Mesenchymal stem cell (in vitro differentiated cells and primary cell): ENCODE measurements at regions not wholly inside any gene's neighbourhood (a gene's known extent, or its start where the extent isn't known, plus 50 kb on each side); places are given as distances from the start of the nearest gene placed in this dataset.
A peak's percentile ranks its signal among the peaks of the same experiment; 100 is the strongest.

Experiments used
- DNase-seq: peaks from one replicate; pipeline ENCODE4 v3.0.0-alpha.2; 2013
- H2AFZ ChIP-seq: one replicate; pipeline ENCODE4 v1.6.1; 2013; ENCODE audit warnings: low read depth, mild to moderate bottlenecking, control low read depth, inconsistent platforms, low read length, moderate library complexity
- H2AK5ac ChIP-seq: 2 replicates; pipeline ENCODE4 v1.6.1; 2013; ENCODE audit warnings: low read length, moderate library complexity, mild to moderate bottlenecking, inconsistent platforms; ENCODE audit not compliant: severe bottlenecking
- H2BK120ac ChIP-seq: one replicate; pipeline ENCODE4 v1.6.1; 2013; ENCODE audit warnings: low read depth, mild to moderate bottlenecking, inconsistent platforms, low read length, moderate library complexity
- H2BK12ac ChIP-seq, 2 experiments: one replicate each; pipeline ENCODE4 v1.6.1; 2013; ENCODE audit warnings: inconsistent platforms in 2 of 2, low read length in 2 of 2, mild to moderate bottlenecking in 2 of 2, moderate library complexity in 2 of 2, control low read depth in 1 of 2
- H2BK15ac ChIP-seq: one replicate; pipeline ENCODE4 v1.6.1; 2013; ENCODE audit warnings: mild to moderate bottlenecking, low read depth, inconsistent platforms; ENCODE audit not compliant: poor library complexity, severe bottlenecking
- H2BK5ac ChIP-seq: 2 replicates; pipeline ENCODE4 v1.6.1; 2013; ENCODE audit warnings: low read depth, mild to moderate bottlenecking, low read length, control low read depth, inconsistent platforms; ENCODE audit not compliant: poor library complexity, severe bottlenecking
- H3K14ac ChIP-seq, 2 experiments: one replicate each; pipeline ENCODE4 v1.6.1; 2013; ENCODE audit warnings: inconsistent platforms in 2 of 2, low read length in 2 of 2, control low read depth in 1 of 2, mild to moderate bottlenecking in 1 of 2, moderate library complexity in 1 of 2
- H3K18ac ChIP-seq, 2 experiments: one replicate each; pipeline ENCODE4 v1.6.1; 2013; ENCODE audit warnings: inconsistent platforms in 2 of 2, low read length in 2 of 2, control low read depth in 1 of 2, low read depth in 1 of 2, mild to moderate bottlenecking in 1 of 2
- H3K23ac ChIP-seq, 2 experiments: one replicate each; pipeline ENCODE4 v1.6.1; 2013; ENCODE audit warnings: inconsistent platforms in 2 of 2, low read length in 2 of 2, mild to moderate bottlenecking in 2 of 2, moderate library complexity in 2 of 2, control low read depth in 1 of 2
- H3K27ac ChIP-seq: 2 replicates; pipeline ENCODE4 v1.5.1; 2013; ENCODE audit warnings: mild to moderate bottlenecking, moderate library complexity, low read length, control low read depth, inconsistent platforms; ENCODE audit not compliant: poor library complexity, severe bottlenecking
- H3K27me3 ChIP-seq, 2 experiments: 2 replicates each; pipeline versions ENCODE4 v1.6.1 to v1.7.0; 2013; ENCODE audit warnings: low read length in 2 of 2, mild to moderate bottlenecking in 2 of 2, moderate library complexity in 2 of 2, control low read depth in 1 of 2, inconsistent platforms in 1 of 2; ENCODE audit not compliant: control insufficient read depth in 1 of 2, insufficient read depth in 1 of 2
- H3K36me3 ChIP-seq, 2 experiments: 2 replicates each; pipeline versions ENCODE4 v1.6.1 to v1.7.0; 2013; ENCODE audit warnings: low read length in 2 of 2, control low read depth in 1 of 2, inconsistent platforms in 1 of 2, low read depth in 1 of 2, mild to moderate bottlenecking in 1 of 2; ENCODE audit not compliant: insufficient read depth in 2 of 2, control insufficient read depth in 1 of 2
- H3K4ac ChIP-seq, 2 experiments: one replicate each; pipeline ENCODE4 v1.6.1; 2013; ENCODE audit warnings: inconsistent platforms in 2 of 2, low read length in 2 of 2, mild to moderate bottlenecking in 2 of 2, moderate library complexity in 2 of 2, control low read depth in 1 of 2, low read depth in 1 of 2
- H3K4me1 ChIP-seq: 2 replicates; pipeline ENCODE4 v1.6.1; 2013; ENCODE audit warnings: low read depth, low read length, control low read depth; ENCODE audit not compliant: control insufficient read depth, insufficient read depth
- H3K4me2 ChIP-seq: 2 replicates; pipeline ENCODE4 v1.6.1; 2013; ENCODE audit warnings: low read length, mild to moderate bottlenecking, inconsistent platforms; ENCODE audit not compliant: poor library complexity, severe bottlenecking
- H3K4me3 ChIP-seq, 2 experiments: 2 replicates each; pipeline versions ENCODE4 v1.5.1 to v1.7.0; 2013; ENCODE audit warnings: low read length in 2 of 2, mild to moderate bottlenecking in 2 of 2, control low read depth in 1 of 2, low read depth in 1 of 2; ENCODE audit not compliant: insufficient read depth in 1 of 2
- H3K79me1 ChIP-seq: replicated peaks from 2 replicates; pipeline ENCODE4 v1.6.1; 2013; ENCODE audit warnings: mild to moderate bottlenecking, control low read depth, low read length, inconsistent platforms; ENCODE audit not compliant: poor library complexity, severe bottlenecking
- H3K9ac ChIP-seq: 2 replicates; pipeline ENCODE4 v1.7.0; 2013; ENCODE audit warnings: mild to moderate bottlenecking, low read length, moderate library complexity
- H3K9me3 ChIP-seq: 2 replicates; pipeline ENCODE4 v1.7.0; 2013; ENCODE audit warnings: mild to moderate bottlenecking, low read length; ENCODE audit not compliant: control insufficient read depth
- H4K8ac ChIP-seq: one replicate; pipeline ENCODE4 v1.6.1; 2013; ENCODE audit warnings: inconsistent platforms, mild to moderate bottlenecking, low read length, moderate library complexity
- H4K91ac ChIP-seq: one replicate; pipeline ENCODE4 v1.6.1; 2013; ENCODE audit warnings: mild to moderate bottlenecking, low read length, inconsistent platforms
- WGBS: methylation state at CpG from one replicate; pipeline ENCODE4 v1.1.7; 2013; ENCODE audit warnings: mixed read lengths; 5-methylcytosine and 5-hydroxymethylcytosine counted together

DNA sequence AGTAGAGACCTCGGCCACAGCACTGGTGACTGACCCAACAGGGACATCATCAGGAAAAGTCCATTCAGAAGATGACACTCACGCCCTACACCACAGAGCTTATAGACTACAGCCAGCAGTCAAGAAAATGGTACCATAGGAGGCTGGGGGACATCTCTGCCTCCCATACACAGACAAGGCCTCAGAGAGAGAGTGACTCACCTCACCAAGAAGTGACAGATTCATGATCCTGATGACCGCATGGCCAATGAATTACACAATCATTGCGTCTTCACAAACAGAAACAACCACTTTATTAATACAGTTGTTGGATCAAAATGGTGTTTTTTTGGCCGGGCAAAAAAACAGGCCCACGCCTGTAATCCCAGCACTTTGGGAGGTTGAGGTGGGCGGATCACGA, 260.8 kb upstream of the TSHZ3 start:
- H3K27ac ChIP-seq = no peak overlapping the region
- no peak overlapping the region for H4K8ac ChIP-seq
- no peak overlapping the region for H2BK12ac ChIP-seq
- H3K4me3 ChIP-seq = no peak overlapping the region
- no peak overlapping the region for H2BK5ac ChIP-seq
- peak; percentile 51 for DNase-seq
- H2BK15ac ChIP-seq = no peak overlapping the region
- no peaks in the 10 kb centered on the region for H3K79me1 ChIP-seq
- H2BK120ac ChIP-seq = no peak overlapping the region
- no peak overlapping the region for H4K91ac ChIP-seq
- H2AFZ ChIP-seq = no peak overlapping the region
- no peak overlapping the region for H3K4me2 ChIP-seq
- no peak overlapping the region for H2AK5ac ChIP-seq
- H3K18ac ChIP-seq = no peak overlapping the region
- no peak overlapping the region for H3K4ac ChIP-seq
- H3K9me3 ChIP-seq = no peaks in the 10 kb centered on the region
- WGBS = 86% methylated on average over 7 of the region's 8 CpGs
- H3K14ac ChIP-seq = no peak overlapping the region
- H3K23ac ChIP-seq = no peak overlapping the region
- no peak overlapping the region for H3K9ac ChIP-seq
- no peaks in the 10 kb centered on the region for H3K36me3 ChIP-seq
- H3K27me3 ChIP-seq = peaks cover 0 to 9% of the 10 kb centered on the region in 2 experiments
- no peaks in the 10 kb centered on the region for H3K4me1 ChIP-seq

- no peaks in the 10 kb centered on the region for H3K36me3 ChIP-seq
- H2BK15ac ChIP-seq = no peak overlapping the region
- H3K9ac ChIP-seq = no peak overlapping the region
- 93% methylated on average over 2 of the region's 3 CpGs for WGBS
- no peak overlapping the region for H3K14ac ChIP-seq
- H3K9me3 ChIP-seq = no peaks in the 10 kb centered on the region
- peaks cover 0 to 9% of the 10 kb centered on the region in 2 experiments for H3K27me3 ChIP-seq
- H2AFZ ChIP-seq = no peak overlapping the region
- H3K79me1 ChIP-seq = no peaks in the 10 kb centered on the region
- DNase-seq = no peak
- H3K4me1 ChIP-seq = no peaks in the 10 kb centered on the region
- H3K18ac ChIP-seq = no peak overlapping the region
- H2BK120ac ChIP-seq = no peak overlapping the region
- no peak overlapping the region for H2AK5ac ChIP-seq
- H3K4me2 ChIP-seq = no peak overlapping the region
- H2BK12ac ChIP-seq = no peak overlapping the region
- no peak overlapping the region for H2BK5ac ChIP-seq
- no peak overlapping the region for H3K4me3 ChIP-seq
- no peak overlapping the region for H4K91ac ChIP-seq
- no peak overlapping the region for H3K4ac ChIP-seq
- H3K23ac ChIP-seq = no peak overlapping the region
- H3K27ac ChIP-seq = no peak overlapping the region
- H4K8ac ChIP-seq = no peak overlapping the region
These were observed 262.0 kb upstream of the TSHZ3 start for GRCh38 chr19:31611046-31611877.

DNA sequence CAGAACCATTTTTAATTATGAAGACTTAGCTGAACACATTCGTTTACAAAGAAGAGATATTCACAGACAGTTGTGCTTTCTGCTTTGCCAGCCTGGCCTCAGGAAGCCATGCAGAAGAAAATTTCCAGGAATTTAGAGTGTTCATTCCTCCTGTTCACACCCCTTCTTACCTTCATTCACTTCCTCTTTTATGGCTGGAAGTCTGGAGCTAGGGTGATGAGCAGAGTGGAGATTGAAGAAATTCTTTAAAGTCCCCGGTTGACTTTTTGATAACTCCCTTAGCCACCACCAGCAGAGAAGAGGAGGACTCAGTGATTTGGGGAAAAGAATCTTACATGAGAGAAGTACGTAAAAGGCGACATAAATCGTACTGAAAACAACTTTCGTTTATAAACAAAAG, 263.6 kb upstream of the TSHZ3 start:
- no peak overlapping the region for H2AK5ac ChIP-seq
- H3K9ac ChIP-seq = no peak overlapping the region
- no peaks in the 10 kb centered on the region for H3K9me3 ChIP-seq
- no peak overlapping the region for H2AFZ ChIP-seq
- H3K27me3 ChIP-seq = peaks cover 0 to 9% of the 10 kb centered on the region in 2 experiments
- 60% methylated on average over 1 of the region's 6 CpGs for WGBS
- H4K91ac ChIP-seq = no peak overlapping the region
- no peaks in the 10 kb centered on the region for H3K79me1 ChIP-seq
- no peak overlapping the region for H3K18ac ChIP-seq
- no peak for DNase-seq
- no peaks in the 10 kb centered on the region for H3K36me3 ChIP-seq
- no peak overlapping the region for H2BK15ac ChIP-seq
- H3K27ac ChIP-seq = no peak overlapping the region
- no peak overlapping the region for H2BK120ac ChIP-seq
- no peak overlapping the region for H2BK12ac ChIP-seq
- H3K4ac ChIP-seq = no peak overlapping the region
- H3K4me1 ChIP-seq = no peaks in the 10 kb centered on the region
- no peak overlapping the region for H3K14ac ChIP-seq
- no peak overlapping the region for H4K8ac ChIP-seq
- no peak overlapping the region for H3K4me2 ChIP-seq
- no peak overlapping the region for H3K23ac ChIP-seq
- no peak overlapping the region for H2BK5ac ChIP-seq
- H3K4me3 ChIP-seq = no peak overlapping the region

DNA sequence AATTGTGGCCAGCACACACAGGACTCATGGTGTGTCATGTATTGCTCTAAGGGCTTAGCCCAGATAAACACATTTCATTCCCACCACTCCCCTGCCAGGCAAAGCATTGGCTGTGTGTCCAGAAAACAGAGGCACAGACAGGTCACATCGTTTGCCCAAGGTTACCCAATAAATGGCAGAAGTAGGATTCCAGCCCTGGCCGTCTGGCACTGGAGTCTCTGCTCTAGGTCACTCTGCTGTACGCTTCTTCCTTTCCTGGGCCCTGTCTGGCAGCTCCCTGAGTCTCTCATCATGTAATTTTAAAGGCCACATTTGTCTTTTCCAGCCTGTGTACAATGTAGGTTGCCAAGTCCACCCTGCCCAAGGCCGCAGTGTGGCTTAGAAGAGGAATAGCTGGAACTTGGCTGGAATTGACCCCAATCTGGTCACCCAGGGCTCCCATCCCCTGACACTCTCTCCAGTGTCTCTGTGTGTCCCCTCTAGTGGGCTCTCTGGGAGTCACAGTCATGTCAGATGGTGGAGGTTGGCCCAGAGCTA, 264.5 kb upstream of the TSHZ3 start:
- Histone ChIP-seq H2BK12ac (no peak overlapping the region), H3K79me1 (no peaks in the 10 kb centered on the region), H3K9ac (no peak overlapping the region), H2AK5ac (no peak overlapping the region), H2BK5ac (no peak overlapping the region), H3K4me3 (no peak overlapping the region), H3K18ac (no peak overlapping the region), H2AFZ (no peak overlapping the region), H3K4me1 (no peaks in the 10 kb centered on the region), H4K91ac (peak overlapping the region; percentile 20), H2BK15ac (no peak overlapping the region), H3K27me3 (peaks cover 0 to 9% of the 10 kb centered on the region in 2 experiments), H2BK120ac (no peak overlapping the region), H3K36me3 (no peaks in the 10 kb centered on the region), H4K8ac (no peak overlapping the region), H3K9me3 (no peaks in the 10 kb centered on the region), H3K23ac (no peak overlapping the region), H3K27ac (no peak overlapping the region), H3K14ac (no peak overlapping the region), H3K4ac (no peak overlapping the region), H3K4me2 (no peak overlapping the region)
- WGBS = 84% methylated on average over 4 of the region's 4 CpGs
- DNase-seq = no peak
